AG08395 (cell line): ENCODE measurements at regions not wholly inside any gene's neighbourhood (a gene's known extent, or its start where the extent isn't known, plus 50 kb on each side); places are given as distances from the start of the nearest gene placed in this dataset.
"Not testable (repeated sequence)": the region's sequence is repeated elsewhere in the genome, so short reads cannot be mapped to it uniquely, and the experiment has no call there.

Experiments used
- DNase-seq: peaks from one replicate; pipeline ENCODE4 v3.0.0; 2012; ENCODE audit warnings: mixed read lengths, low spot score

GRCh38 chr21:19999369-20000272 lies 998.6 kb upstream of the NCAM2 start:
- no peak for DNase-seq

DNA sequence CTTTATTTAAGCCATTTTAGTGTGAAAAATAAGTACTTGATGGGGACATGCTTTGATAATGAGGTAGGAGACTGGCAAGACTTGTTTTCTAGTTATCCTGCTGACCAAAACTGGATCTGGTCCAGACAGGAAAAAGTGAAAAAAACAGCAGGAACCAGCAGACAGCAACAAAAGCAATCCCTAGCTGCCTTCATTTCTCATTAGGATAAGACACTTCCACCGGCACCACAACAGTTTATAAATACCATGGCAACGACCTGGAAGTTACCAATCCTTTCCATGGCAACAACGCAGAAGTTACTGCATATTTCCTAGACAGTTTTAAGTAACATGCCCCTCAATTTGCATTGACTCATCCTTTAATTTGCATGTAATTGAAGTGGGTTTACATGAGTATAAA lies 993.8 kb upstream of the NCAM2 start:
- DNase-seq: no peak

- no peak for DNase-seq
These were observed 987.5 kb upstream of the NCAM2 start for GRCh38 chr21:20010691-20011200.

DNA sequence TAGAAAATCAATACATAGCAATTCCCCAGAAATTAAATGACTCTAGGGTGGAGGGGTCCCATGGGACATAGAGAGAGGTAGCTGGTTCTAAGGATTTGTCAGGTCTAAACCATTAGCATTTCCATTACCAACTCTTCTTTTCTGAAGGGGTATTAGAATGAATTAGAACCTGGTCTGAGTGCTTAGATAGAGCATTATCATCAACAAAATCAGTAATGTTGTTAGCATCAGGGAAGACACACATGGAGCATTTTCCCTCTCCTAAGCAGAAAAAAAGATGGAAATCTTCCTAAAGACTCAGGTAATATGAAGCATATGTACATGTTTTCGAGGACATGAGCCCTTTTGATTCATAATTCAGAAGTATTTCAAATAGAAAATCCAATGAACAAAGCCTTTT lies 984.4 kb upstream of the NCAM2 start:
- no peak for DNase-seq

DNA sequence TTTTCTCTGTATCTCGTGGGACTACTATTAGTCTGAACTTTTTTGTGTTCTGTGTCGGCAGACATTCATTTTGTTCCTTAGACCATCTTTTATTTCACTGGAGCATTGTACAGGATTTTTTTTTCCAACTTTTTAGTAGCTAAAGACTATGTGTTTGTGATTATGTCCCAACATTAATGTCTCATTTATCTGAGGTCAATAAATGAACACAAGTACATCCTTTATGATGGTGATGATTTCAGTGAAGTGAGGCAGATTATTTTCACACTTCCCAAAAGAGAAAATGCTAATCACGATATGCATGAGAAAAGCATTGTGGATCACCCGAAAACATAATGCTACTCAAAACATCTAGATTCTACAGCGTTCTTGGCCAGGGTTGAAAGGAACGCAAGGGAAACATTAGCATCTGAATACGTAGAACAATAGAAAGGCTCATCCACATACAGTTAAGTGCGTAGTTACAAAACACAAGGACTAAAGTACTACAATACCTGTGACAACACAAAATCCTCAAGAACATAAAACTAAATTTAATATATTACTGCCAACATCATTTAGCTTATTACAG lies 981.7 kb upstream of the NCAM2 start:
- DNase-seq: no peak

DNA sequence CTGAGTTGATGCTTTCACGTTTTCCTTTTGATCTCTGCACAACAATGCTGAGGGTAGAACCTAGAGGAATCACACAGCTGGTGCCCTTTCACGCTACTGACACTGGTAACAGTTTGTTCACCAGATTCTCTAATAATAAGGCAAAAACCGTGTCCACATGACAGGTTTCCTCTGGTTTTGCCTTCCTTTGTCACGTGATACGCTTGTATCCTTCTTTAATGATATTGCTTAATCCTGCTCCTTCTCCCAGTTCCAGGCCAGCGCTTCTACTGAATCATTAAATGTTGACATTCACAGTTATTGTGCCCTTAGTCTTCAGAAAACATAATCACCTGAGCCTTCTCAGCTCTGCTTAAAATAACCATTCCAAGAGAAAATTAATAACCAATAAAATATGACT lies 978.2 kb upstream of the NCAM2 start:
- no peak for DNase-seq

DNA sequence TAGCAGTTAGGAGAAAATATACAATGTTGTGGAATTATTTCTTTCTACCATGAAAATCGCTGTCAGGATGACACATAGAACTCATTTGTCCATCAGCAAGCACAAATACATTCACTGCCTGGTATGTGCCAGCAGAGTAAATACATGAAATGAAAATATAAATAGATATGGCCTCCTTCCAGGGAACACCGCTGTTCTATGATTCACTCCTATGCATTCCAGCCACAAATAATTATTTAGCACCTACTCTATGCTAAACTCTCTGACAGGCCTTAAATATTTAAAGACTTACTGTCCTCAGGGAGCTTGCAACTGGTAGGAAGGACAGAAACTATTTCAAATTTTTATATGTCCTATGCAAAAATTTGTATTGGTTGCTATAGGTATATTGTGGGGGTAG lies 975.0 kb upstream of the NCAM2 start:
- DNase-seq: no peak

DNA sequence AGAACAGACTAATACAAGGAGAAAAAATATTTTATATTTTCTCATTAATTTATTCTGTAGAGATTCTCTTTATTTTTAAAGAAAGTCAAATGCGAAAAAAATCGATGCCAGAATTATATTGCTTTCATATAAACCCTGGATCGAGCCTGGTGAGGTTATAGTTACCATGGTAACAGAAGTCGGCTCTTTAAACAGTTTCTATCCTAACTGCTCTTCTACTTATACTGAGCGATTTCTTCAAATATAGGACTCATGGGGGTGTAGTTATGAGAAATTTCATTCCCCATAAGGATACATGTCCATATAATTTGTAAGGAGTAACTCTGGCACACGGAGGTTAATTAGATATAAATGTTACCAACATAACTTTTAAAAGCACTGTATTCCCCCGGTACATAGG lies 973.5 kb upstream of the NCAM2 start:
- no peak for DNase-seq

DNA sequence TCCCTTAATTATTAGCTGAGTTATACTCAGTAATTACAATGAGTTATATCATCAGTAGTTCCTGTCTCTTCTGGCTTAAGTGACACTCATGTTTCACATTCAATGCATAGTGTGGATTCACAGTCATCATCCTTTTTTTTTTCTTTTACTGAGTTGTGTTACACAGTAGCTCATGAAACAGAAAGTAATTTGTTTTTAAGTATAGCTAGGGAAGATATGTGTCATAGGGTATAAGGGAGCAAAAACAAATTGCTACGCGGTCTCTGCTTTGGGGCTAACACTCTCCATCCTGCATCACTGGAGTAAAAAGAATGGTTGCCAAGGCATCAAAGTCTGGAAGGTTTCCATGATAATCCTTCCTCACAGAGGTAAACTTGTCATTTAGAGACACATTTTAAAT lies 971.7 kb upstream of the NCAM2 start:
- DNase-seq: no peak

DNA sequence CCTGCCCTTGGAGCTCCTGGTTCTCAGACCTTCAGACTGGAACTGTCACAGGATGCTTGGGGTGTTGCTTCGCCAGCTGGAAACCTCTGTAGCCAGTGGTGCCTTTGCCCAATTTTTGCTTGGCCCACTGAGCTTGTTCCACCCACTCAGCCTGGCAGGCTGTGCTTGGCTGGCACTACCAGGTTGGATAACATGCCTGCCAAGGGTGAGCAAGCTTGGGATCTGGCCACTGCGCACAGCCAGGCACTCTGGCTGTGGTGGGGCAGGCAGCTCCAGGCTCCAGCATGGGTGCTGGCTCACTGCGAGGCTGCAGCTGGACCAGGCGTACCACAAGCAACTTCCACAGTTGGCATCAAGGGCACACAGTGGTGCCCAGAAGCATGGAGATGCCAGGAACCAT lies 967.8 kb upstream of the NCAM2 start:
- no peak for DNase-seq

- no peak for DNase-seq
These were observed 966.4 kb upstream of the NCAM2 start for GRCh38 chr21:20031807-20032206.

DNA sequence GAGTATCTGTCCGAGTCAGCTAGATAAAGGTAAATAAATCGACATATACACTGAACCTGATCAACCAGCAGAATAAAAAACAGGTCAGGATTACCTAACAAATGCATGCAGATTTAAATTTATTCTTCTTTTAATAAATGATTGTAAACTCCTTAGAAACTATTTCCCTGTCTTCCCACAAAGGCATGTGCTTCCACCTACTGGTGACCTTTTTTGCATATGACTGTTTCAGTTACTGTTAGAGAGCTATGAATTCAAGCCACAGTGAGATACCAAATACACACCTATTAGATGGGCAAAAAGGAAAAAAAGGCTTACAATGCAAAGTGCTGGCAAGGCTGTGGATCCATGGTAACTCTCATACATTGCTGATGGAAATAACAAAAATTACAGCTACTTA lies 957.4 kb upstream of the NCAM2 start:
- no peak for DNase-seq

DNA sequence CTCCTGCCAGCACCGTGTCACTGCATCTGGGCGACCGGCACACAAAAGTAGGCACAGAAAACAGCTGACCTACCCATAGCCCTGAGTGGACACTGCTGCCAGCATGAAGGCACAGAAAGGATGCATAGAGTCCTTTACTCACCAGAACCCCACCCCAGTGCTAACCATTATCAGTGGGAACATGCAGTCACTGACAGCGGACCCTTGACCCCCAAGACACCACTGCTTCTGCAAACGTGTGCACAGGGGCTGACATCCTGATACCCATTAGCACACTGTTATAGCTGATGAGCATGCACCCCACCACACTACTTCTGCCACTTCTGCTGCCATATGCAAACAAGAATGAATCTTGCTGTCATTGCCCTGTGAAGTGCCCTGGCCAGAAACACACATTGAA lies 953.0 kb upstream of the NCAM2 start:
- no peak for DNase-seq

DNA sequence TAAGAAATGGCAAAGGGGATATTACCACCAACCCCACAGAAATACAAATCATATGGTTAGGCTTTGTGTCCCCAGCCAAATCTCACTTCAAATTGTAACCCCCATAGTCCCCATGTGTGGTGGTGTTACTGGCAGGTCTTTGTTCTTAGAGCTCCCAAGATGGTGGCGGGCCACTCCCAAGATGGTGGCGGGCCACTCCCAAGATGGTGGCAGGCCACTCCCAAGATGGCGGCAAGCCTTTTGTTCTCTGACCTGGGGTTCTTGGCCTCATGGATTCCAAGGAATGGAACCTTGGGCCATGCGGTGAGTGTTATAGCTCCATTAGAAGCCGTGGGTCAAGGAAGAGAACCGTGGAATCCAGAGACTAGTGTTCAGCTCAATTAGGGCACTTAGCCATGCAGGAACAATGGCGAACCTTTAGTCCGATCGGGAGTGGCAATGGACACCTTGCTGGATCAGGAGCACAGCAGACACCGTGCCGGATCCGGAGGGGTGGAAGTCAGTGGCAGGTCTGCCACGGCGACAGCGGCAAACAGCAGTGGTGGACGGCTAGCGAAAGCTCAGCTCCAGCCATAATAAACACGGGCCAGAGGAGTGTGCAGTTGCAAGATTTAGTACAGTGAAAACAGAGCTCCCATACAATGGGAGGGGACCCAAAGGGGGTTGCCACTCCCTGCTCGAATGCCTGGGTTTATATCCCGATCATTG lies 949.9 kb upstream of the NCAM2 start:
- not testable (repeated sequence) for DNase-seq

DNA sequence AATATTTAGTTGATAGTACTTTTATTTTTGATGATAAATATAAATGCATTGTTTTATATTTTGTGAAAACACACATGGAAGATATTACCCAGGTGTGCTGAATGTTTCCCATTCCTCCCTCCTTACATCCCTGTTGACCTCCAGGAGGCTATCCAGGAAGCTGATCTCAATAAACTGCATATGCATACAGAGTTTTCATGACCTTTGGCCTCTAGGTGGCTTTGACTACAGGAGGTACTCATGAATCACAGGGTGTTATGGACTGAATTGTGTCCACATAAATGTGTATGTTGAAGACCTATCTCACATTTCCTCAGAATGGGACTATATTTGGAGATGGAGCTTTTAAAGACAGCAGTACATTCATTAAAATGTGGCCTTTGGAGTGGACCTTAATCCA lies 914.9 kb upstream of the NCAM2 start:
- no peak for DNase-seq

DNA sequence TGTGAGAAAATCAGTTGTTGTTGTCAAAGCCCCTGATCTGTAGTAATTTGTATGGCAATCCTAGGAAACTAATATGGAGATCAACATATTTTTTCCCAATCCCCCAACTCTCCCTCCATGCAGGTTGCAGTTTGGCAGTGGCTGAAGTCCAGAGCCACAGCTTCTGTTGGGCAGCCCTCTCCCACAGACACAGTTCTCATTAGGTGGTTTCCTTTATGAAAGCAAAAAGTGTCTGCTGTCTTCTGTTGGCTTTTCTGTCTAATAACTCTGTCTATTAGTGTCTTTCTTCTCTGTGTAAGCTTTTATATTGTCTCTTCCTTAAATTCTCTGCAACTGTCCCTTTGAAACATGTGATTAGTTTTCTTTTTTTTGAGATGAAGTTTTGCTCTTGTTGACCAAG lies 914.3 kb upstream of the NCAM2 start:
- no peak for DNase-seq

- no peak for DNase-seq
These were observed 911.7 kb upstream of the NCAM2 start for GRCh38 chr21:20086508-20086907.

- DNase-seq: no peak
These were observed 891.8 kb upstream of the NCAM2 start for GRCh38 chr21:20106368-20106767.

DNA sequence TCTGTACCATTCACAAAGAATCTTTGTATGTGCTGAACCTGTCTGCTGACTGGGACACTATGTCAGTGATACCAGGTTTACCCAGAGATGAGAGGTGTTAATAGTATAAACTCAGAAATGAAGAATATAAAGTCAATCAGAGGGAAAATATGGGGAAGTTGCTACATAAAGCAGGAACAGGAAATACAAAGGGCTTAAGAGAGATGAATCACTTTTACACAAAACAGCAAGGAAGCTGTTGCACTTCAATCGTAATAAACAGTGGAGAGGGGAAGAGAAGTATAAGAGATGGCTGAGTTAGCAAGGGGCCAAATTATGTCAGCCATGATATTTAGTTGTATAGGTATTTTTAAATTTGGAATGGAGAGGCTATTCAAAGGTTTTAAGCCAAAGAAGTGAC lies 890.2 kb upstream of the NCAM2 start:
- DNase-seq: no peak

DNA sequence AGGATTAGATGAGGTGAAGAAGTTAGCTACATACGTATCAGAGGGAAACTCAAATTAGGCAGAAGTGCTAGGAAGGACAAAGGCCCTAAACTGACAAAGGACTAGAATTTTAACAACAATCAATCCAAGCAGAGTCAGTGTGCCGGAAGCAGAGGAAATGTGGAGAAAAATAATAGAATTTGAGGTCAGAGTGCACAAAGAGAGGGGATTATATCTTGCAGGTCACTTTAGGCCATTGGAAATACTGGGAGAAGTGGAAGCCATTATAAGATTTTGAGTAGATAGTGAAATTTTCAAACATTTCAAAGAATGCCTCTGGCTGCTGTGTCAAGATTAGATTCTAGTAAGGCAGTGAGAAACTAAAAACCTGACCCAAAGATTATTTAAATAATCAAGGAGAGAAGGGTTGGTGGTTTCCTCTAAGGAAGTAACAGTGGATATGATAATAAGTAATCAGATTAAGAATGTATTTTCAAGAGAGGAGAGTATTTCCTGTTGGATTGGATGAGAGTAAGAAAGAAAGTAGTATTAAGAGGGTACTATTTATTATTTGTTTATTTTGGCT lies 889.2 kb upstream of the NCAM2 start:
- no peak for DNase-seq

DNA sequence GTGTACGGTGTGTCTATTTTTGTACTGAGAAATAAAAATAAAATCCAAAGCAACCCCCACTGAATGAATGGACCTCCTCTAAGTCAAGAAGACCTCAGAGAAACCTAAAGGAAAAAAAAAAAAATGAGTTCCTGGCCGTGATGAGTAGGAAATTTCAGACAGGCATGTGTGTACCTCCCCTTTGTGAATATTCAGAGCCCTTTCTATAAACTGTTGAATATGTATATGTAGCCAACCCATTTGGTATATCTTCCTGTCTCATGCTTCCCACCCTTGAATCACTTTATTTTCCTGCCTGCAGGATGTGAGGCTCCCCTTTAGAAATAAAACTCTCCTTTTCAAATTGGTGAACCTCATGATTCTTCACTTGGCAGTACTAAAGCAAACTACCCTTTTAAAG lies 887.8 kb upstream of the NCAM2 start:
- no peak for DNase-seq

DNA sequence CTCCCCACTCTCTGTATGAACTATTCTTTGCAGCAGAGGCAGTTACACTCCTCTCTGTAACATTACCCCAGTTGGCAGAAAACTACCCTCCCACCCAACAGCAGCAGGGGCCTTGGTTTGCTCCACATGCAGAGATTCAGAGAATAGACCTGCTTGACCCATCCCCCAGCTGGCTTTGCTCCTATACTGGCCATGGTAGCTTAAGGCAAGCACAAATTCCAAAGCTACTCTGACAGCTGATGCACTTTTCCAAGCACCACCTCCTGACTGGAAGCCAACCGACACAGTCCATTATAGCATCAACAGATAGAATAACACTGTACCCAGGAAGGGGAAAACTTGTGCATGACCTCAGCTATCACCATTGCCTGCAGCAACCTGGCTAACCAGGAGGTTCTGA lies 846.5 kb upstream of the NCAM2 start:
- no peak for DNase-seq

DNA sequence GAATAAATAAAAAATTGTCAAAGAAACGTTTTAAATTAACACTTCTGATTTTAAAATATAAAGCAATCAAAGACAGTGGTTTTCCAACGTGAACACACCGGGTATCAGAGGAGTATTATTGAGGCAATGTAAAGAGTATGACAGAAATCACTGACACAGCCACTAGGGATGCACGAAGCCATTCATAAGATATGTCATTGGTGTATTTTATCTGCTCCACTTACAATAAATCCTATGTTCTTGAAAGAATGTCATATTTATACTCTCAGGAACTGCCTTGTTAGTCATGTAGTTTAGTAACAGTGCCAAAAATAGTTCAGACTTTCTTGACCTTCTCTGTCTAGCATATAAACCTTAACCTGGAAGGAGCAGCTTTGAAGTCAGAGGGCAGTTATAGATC lies 835.0 kb upstream of the NCAM2 start:
- DNase-seq: no peak
